ENCODE measurements at regions not wholly inside any gene's neighbourhood (a gene's known extent, or its start where the extent isn't known, plus 50 kb on each side); places are given as distances from the start of the nearest gene placed in this dataset.

DNA sequence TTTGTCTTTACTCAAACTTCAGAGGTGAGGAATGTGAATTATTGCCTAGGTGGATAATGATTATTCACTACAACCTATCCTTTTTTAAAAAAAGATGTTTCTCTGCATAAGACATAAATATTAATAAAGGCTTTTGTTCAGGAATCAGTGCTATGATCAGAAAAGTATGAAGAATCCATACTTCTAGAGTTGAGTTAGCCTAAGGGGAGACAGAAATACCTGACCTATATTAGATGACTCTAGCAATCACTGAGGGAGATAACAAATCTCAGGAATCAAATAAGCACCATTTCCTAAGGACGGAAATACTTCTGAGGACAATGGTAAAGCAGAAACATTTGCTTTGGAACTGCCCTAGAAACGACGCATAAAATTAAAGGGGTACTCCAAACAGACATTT is 763.8 kb downstream of the GBE1 start:
- Histone ChIP-seq H3K27me3 (no peaks in the 10 kb centered on the region), H3K4me3 (no peak overlapping the region), H3K36me3 (no peaks in the 10 kb centered on the region), H3K9me3 (no peaks in the 10 kb centered on the region), H3K27ac (no peak overlapping the region), H3K4me1 (no peaks in the 10 kb centered on the region)
- no peak for DNase-seq
- intact Hi-C loops (cut with DNase I), result no loop called here
- TF ChIP-seq POLR2A (IDR thresholded peaks at IDR 0.05), result no peak
- TF ChIP-seq, protein P1, sequence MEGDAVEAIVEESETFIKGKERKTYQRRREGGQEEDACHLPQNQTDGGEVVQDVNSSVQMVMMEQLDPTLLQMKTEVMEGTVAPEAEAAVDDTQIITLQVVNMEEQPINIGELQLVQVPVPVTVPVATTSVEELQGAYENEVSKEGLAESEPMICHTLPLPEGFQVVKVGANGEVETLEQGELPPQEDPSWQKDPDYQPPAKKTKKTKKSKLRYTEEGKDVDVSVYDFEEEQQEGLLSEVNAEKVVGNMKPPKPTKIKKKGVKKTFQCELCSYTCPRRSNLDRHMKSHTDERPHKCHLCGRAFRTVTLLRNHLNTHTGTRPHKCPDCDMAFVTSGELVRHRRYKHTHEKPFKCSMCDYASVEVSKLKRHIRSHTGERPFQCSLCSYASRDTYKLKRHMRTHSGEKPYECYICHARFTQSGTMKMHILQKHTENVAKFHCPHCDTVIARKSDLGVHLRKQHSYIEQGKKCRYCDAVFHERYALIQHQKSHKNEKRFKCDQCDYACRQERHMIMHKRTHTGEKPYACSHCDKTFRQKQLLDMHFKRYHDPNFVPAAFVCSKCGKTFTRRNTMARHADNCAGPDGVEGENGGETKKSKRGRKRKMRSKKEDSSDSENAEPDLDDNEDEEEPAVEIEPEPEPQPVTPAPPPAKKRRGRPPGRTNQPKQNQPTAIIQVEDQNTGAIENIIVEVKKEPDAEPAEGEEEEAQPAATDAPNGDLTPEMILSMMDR (IDR thresholded peaks at IDR 0.05), result no peak
- WGBS, 2 donors, result 56% methylated on average over 3 of the region's 3 CpGs

DNA sequence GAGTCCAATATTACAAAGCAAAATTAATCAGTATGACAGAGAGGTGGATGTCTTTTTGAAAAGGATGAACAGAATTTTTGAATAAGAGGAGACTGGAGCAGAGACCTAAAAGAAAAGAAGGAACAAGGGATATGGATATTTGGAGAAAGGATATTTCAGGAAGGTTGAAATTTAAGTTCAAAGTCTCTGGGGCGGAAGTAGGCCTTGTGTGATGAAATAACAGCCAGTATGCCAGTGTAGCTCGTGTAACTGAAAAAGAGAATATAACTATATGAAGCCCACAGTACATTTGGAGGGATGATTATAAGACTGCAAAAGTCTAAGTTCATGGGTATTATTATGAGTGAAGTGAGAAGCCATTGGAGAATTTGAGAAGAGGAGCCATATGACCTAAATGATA is 766.7 kb downstream of the GBE1 start:
- H3K36me3 ChIP-seq, result no peaks in the 10 kb centered on the region
- TF ChIP-seq POLR2A (IDR thresholded peaks at IDR 0.05), result no peak
- TF ChIP-seq, protein P1 (IDR thresholded peaks at IDR 0.05), result no peak
- no peaks in the 10 kb centered on the region for H3K9me3 ChIP-seq
- intact Hi-C loops (cut with DNase I), result no loop called here
- WGBS, 2 donors, result 71 to 76% methylated on average over 2 of the region's 2 CpGs
- no peak overlapping the region for H3K27ac ChIP-seq
- no peaks in the 10 kb centered on the region for H3K27me3 ChIP-seq
- H3K4me3 ChIP-seq, result no peak overlapping the region
- no peaks in the 10 kb centered on the region for H3K4me1 ChIP-seq
- DNase-seq, result no peak

DNA sequence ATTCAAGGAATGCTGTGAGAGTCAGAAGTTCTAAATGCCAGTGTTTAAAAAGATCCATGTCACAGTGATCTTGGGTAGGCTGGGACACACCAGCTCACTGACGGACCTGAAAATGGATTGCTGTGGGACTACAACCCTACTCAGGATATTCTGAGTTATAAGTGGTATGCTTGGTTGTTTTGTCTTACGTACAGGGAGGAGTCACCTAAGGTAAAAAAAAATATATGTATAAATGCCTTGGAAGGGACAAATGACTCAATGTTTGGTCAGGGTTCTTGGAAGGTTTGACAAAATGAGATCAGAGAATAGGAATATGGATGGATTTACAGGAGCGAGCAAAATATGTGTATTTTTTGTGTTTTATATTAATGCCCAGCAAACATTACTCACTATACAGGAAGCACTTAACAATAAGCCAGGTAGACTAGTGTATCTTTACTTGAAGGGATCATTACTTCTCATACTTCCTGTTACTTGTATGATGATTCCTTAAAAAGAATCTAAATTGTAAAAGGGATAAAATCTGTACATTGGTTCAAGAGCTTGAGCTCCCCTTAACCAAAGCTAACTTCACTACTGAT is 767.3 kb downstream of the GBE1 start:
- DNase-seq, result no peak
- no peaks in the 10 kb centered on the region for H3K4me1 ChIP-seq
- intact Hi-C loops (cut with DNase I), result no loop called here
- no peaks in the 10 kb centered on the region for H3K36me3 ChIP-seq
- 67 to 87% methylated on average over 3 of the region's 3 CpGs for WGBS, 2 donors
- no peak overlapping the region for H3K4me3 ChIP-seq
- no peaks in the 10 kb centered on the region for H3K27me3 ChIP-seq
- no peaks in the 10 kb centered on the region for H3K9me3 ChIP-seq
- no peak overlapping the region for H3K27ac ChIP-seq
- TF ChIP-seq POLR2A (IDR thresholded peaks at IDR 0.05), result no peak
- TF ChIP-seq, protein P1 (IDR thresholded peaks at IDR 0.05), result no peak

DNA sequence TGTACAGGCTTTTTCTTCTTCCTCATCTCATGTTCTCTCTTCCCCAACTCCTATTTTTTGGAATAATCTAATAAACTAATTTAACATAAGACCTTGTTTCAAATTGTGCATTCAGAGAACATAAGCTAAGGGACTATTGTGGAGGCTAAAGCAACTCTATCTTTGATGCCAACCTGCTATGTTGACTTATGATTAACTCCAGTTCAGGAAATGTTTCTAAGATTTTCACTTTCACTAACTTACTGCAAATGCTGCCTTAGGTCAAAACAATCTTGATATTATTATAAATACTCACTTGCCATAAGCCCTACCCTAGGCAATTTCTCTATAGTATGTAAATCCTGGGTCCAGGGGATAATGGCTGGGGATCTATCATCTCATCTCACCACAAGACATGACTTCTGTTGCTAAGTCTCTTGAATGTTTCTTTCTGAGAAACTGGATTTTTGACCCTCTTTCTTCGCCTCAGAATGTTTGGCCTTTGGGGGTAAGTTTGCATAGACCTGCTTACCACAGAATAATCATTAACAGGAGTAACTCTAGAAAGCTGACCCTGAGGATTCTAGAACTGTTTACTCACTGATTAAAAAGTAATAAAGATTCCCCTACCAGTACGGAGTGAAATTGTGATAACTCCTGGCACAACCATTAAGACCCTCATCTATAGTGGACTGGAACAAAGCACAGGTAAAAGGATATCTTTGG is 768.1 kb downstream of the GBE1 start:
- H3K27ac ChIP-seq, result no peak overlapping the region
- no peaks in the 10 kb centered on the region for H3K36me3 ChIP-seq
- H3K27me3 ChIP-seq, result no peaks in the 10 kb centered on the region
- H3K4me3 ChIP-seq, result no peak overlapping the region
- 32 to 44% methylated on average over 2 of the region's 2 CpGs for WGBS, 2 donors
- no peaks in the 10 kb centered on the region for H3K4me1 ChIP-seq
- intact Hi-C loops (cut with DNase I), result no loop called here
- no peak for DNase-seq
- no peaks in the 10 kb centered on the region for H3K9me3 ChIP-seq
- no peak for TF ChIP-seq POLR2A (IDR thresholded peaks at IDR 0.05)
- TF ChIP-seq, protein P1 (IDR thresholded peaks at IDR 0.05), result no peak

DNA sequence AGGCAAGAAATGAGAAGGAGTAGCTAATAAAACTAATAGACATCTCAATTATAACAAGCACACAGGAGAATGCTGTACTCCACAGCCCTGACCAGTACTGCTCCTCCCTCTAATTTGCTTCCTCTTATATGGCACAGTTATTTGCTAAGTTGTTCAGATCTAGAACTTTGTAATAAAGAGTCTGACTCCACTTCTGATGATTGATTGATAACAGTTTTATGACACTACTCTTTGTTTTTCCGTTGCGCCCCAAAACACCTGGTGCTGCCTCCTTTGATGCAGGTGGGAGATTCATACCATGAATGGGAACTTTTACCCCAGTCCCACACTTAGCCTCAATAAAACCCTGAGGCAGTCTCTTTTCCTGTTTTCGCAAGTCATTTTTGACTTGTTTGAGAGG is 777.7 kb downstream of the GBE1 start:
- DNase-seq, result no peak
- H3K4me3 ChIP-seq, result no peak overlapping the region
- H3K4me1 ChIP-seq, result no peaks in the 10 kb centered on the region
- H3K9me3 ChIP-seq, result no peaks in the 10 kb centered on the region
- H3K27ac ChIP-seq, result no peak overlapping the region
- intact Hi-C loops (cut with DNase I), result no loop called here
- H3K27me3 ChIP-seq, result no peaks in the 10 kb centered on the region
- WGBS, 2 donors, result 62 to 70% methylated on average over 3 of the region's 3 CpGs
- H3K36me3 ChIP-seq, result no peaks in the 10 kb centered on the region
- TF ChIP-seq, protein P1 (IDR thresholded peaks at IDR 0.05), result no peak
- TF ChIP-seq POLR2A (IDR thresholded peaks at IDR 0.05), result no peak

Measured in esophagus squamous epithelium (tissue), 5 donors.